ENCODE measurements at regions not wholly inside any gene's neighbourhood (a gene's known extent, or its start where the extent isn't known, plus 50 kb on each side); places are given as distances from the start of the nearest gene placed in this dataset.

DNA sequence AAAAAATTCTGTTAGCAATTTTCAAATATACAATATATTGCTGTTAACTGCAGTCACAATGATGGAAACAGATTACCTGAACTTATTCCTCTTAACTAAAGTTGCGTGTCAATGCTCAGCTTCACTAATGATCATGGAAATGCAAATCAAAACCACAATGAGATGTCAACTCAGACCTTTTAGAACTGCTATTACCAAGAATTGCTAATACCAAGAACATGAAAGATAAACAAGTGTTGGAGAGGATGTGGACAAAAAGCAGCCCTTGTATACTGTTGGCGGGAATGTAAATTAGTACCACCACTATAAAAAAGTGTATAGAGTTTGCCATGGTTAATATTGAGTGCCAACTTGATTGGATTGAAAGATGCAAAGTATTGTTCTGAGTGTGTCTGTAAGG lies 1409.7 kb upstream of the CDH18 start:
- Histone ChIP-seq H3K4me2 (ENCODE audit: control insufficient read depth, insufficient read depth) (no peak overlapping the region), H3K9ac (ENCODE audit: control insufficient read depth, insufficient read depth, low read length) (no peak overlapping the region), H4K20me1 (ENCODE audit: control insufficient read depth, insufficient read depth) (no peaks in the 10 kb centered on the region), H3K27me3 (replicated peaks in 1 of 2; ENCODE audit: control insufficient read depth in 2 of 2, insufficient read depth in 2 of 2, low read length in 1 of 2) (no peaks in the 10 kb centered on the region), H3K9me3 (replicated peaks; ENCODE audit: control insufficient read depth, insufficient read depth, low read length) (no peaks in the 10 kb centered on the region), H3K4me3 (no peak overlapping the region), H2AFZ (ENCODE audit: control insufficient read depth, low read depth, low read length) (no peak overlapping the region), H3K27ac (ENCODE audit: control insufficient read depth, insufficient read depth) (no peak overlapping the region), H3K79me2 (ENCODE audit: control insufficient read depth, insufficient read depth, low read length) (no peaks in the 10 kb centered on the region), H3K4me1 (ENCODE audit: control insufficient read depth, insufficient read depth, low read length) (no peaks in the 10 kb centered on the region), H3K36me3 (ENCODE audit: control insufficient read depth in 2 of 2, insufficient read depth in 2 of 2, low read length in 1 of 2) (no peaks in the 10 kb centered on the region)
- intact Hi-C loops (cut with micrococcal nuclease; ENCODE audit: unreplicated experiment) (no loop called here), in situ Hi-C loops (cut with MboI) (no loop called here)
- no peak for DNase-seq (ENCODE audit: low read depth, low spot score)
- ATAC-seq = no peak
- FAIRE-seq = no peak
- 0% methylated on average over 2 of the region's 2 CpGs for WGBS (ENCODE audit: insufficient coverage, insufficient replicate concordance, low lambda C conversion rate, missing lambda C conversion rate)
- ChIA-PET SMC1A (ENCODE audit: uncharacterized antibody, unreplicated experiment) (no interaction called here), RAD21 (ENCODE audit: unreplicated experiment) (no interaction called here), POLR2A (no interaction called here), CTCF (no interaction called here)
- TF ChIP-seq MTA2 (IDR thresholded peaks at IDR 0.05; ENCODE audit: low read depth) (0 out of 2 replicates have a peak, but pooled peaks have one; percentile 11), POU2F2 (IDR thresholded peaks at IDR 0.05; ENCODE audit: borderline replicate concordance, low read depth, low read length) (no peak)
- no TSS peak for BruUV-seq (replicated peaks)

DNA sequence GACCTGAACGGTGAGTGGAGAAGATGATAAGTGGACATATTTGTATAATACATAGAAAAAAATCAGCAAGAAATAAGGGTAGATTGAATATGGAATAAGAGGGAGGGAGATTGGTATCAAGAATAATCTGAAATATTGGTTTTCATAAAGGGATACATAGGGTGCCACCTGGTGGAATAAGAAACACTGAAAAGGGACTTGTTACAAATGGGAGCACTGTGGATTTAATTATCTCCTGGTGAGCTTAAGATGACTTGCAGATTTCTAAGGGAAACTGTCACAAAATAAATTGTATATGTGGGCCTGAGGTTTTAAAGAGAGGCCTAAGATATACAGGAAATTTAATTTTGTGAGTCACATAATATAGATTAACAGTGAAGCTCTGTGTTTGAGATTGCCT lies 1403.5 kb upstream of the CDH18 start:
- Histone ChIP-seq H3K27ac (ENCODE audit: control insufficient read depth, insufficient read depth) (no peak overlapping the region), H3K4me3 (no peak overlapping the region), H3K27me3 (replicated peaks in 1 of 2; ENCODE audit: control insufficient read depth in 2 of 2, insufficient read depth in 2 of 2, low read length in 1 of 2) (no peaks in the 10 kb centered on the region), H3K79me2 (ENCODE audit: control insufficient read depth, insufficient read depth, low read length) (no peaks in the 10 kb centered on the region), H4K20me1 (ENCODE audit: control insufficient read depth, insufficient read depth) (no peaks in the 10 kb centered on the region), H3K4me2 (ENCODE audit: control insufficient read depth, insufficient read depth) (no peak overlapping the region), H3K9me3 (replicated peaks; ENCODE audit: control insufficient read depth, insufficient read depth, low read length) (no peaks in the 10 kb centered on the region), H3K9ac (ENCODE audit: control insufficient read depth, insufficient read depth, low read length) (no peak overlapping the region), H3K36me3 (ENCODE audit: control insufficient read depth in 2 of 2, insufficient read depth in 2 of 2, low read length in 1 of 2) (no peaks in the 10 kb centered on the region), H3K4me1 (ENCODE audit: control insufficient read depth, insufficient read depth, low read length) (no peaks in the 10 kb centered on the region), H2AFZ (ENCODE audit: control insufficient read depth, low read depth, low read length) (no peak overlapping the region)
- DNase-seq (ENCODE audit: low read depth, low spot score) = no peak
- intact Hi-C loops (cut with micrococcal nuclease; ENCODE audit: unreplicated experiment) (no loop called here), in situ Hi-C loops (cut with MboI) (no loop called here)
- no TSS peak for BruUV-seq (replicated peaks)
- ChIA-PET POLR2A (no interaction called here), RAD21 (ENCODE audit: unreplicated experiment) (no interaction called here), CTCF (no interaction called here), SMC1A (ENCODE audit: uncharacterized antibody, unreplicated experiment) (no interaction called here)
- TF ChIP-seq, protein P1, sequence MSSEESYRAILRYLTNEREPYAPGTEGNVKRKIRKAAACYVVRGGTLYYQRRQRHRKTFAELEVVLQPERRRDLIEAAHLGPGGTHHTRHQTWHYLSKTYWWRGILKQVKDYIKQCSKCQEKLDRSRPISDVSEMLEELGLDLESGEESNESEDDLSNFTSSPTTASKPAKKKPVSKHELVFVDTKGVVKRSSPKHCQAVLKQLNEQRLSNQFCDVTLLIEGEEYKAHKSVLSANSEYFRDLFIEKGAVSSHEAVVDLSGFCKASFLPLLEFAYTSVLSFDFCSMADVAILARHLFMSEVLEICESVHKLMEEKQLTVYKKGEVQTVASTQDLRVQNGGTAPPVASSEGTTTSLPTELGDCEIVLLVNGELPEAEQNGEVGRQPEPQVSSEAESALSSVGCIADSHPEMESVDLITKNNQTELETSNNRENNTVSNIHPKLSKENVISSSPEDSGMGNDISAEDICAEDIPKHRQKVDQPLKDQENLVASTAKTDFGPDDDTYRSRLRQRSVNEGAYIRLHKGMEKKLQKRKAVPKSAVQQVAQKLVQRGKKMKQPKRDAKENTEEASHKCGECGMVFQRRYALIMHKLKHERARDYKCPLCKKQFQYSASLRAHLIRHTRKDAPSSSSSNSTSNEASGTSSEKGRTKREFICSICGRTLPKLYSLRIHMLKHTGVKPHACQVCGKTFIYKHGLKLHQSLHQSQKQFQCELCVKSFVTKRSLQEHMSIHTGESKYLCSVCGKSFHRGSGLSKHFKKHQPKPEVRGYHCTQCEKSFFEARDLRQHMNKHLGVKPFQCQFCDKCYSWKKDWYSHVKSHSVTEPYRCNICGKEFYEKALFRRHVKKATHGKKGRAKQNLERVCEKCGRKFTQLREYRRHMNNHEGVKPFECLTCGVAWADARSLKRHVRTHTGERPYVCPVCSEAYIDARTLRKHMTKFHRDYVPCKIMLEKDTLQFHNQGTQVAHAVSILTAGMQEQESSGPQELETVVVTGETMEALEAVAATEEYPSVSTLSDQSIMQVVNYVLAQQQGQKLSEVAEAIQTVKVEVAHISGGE (CRISPR knock-in tag; IDR thresholded peaks at IDR 0.05) = no peak
- TF ChIP-seq POLR2AphosphoS2 (IDR thresholded peaks at IDR 0.05; ENCODE audit: low read depth, low read length) = no peak
- TF ChIP-seq POLR2AphosphoS5 (IDR thresholded peaks at IDR 0.05; ENCODE audit: low read length) = no peak
- no peak for TF ChIP-seq POU2F2 (IDR thresholded peaks at IDR 0.05; ENCODE audit: borderline replicate concordance, low read depth, low read length)
- no peak for TF ChIP-seq WRNIP1 (IDR thresholded peaks at IDR 0.05; ENCODE audit: borderline replicate concordance, low read depth, low read length)
- no peak for TF ChIP-seq REST (IDR thresholded peaks at IDR 0.05; ENCODE audit: low read depth, low read length)
- no peak for TF ChIP-seq GATAD2B (conservative IDR thresholded peaks at IDR 0.05; ENCODE audit: low read depth)
- TF ChIP-seq SP1 (IDR thresholded peaks at IDR 0.05; ENCODE audit: low read depth, low read length) = no peak
- no peak for TF ChIP-seq CHD1 (IDR thresholded peaks at IDR 0.05; ENCODE audit: low read depth, low read length)
- ATAC-seq = no peak
- 0% methylated on average over 1 of the region's 1 CpG for WGBS (ENCODE audit: insufficient coverage, insufficient replicate concordance, low lambda C conversion rate, missing lambda C conversion rate)
- FAIRE-seq = no peak

Data from GM12878 (cell line).